PC-3 (cell line): ENCODE measurements at regions not wholly inside any gene's neighbourhood (a gene's known extent, or its start where the extent isn't known, plus 50 kb on each side); places are given as distances from the start of the nearest gene placed in this dataset.

Experiments used
- ATAC-seq: fragments of 200-7000 bp; cut with Tn5 transposase; 2 replicates; pipeline ENCODE4 v1.9.1; 2020; ENCODE audit warnings: mild to moderate bottlenecking, moderate library complexity
- BruUV-seq: library from RNA; stranded (reverse); fragments of 400-500 nt; replicated peaks from 2 replicates; lab custom pipeline; 2021; lab: Mats Ljungman, UMichigan
- CTCF ChIA-PET: fragments of 300-600 bp; sonication (Branson Sonifier 250); formaldehyde crosslinking; loops from one replicate; lab custom pipeline; 2022; ENCODE audit warnings: antibody characterized with exemption; lab: Charles Lee
- POLR2A ChIA-PET: fragments of 300-600 bp; sonication (Branson Sonifier 250); formaldehyde crosslinking; loops from one replicate; lab custom pipeline; 2022; ENCODE audit warnings: antibody characterized with exemption; ENCODE audit not compliant: unreplicated experiment; lab: Charles Lee
- DNase-seq: peaks from one replicate; pipeline ENCODE4 v3.0.0-alpha.2; 2015
- H2AFZ ChIP-seq: fragments of 300-600 bp; sonication (generic); 2 replicates; pipeline ENCODE4 v1.6.0; 2016; ENCODE audit warnings: antibody characterized with exemption, low read length
- H3F3A ChIP-seq: fragments of 300-600 bp; sonication (generic); one replicate; pipeline ENCODE4 v1.6.0; 2017; ENCODE audit warnings: antibody characterized with exemption, low read length, control low read depth, mild to moderate bottlenecking; ENCODE audit not compliant: unreplicated experiment
- H3K27ac ChIP-seq: fragments of 300-600 bp; sonication (generic); 2 replicates; pipeline ENCODE4 v1.5.1; 2016; ENCODE audit warnings: mild to moderate bottlenecking, low read length
- H3K27me3 ChIP-seq: fragments of 300-600 bp; sonication (generic); 2 replicates; pipeline ENCODE4 v1.6.1; 2016; ENCODE audit warnings: low read length, mixed read lengths
- H3K36me3 ChIP-seq: fragments of 300-600 bp; sonication (generic); 2 replicates; pipeline ENCODE4 v1.6.1; 2016; ENCODE audit warnings: low read depth, mixed run types, low read length, mixed read lengths
- H3K4me1 ChIP-seq: fragments of 300-600 bp; sonication (generic); 2 replicates; pipeline ENCODE4 v1.5.1; 2016; ENCODE audit warnings: low read length; ENCODE audit not compliant: insufficient read depth
- H3K4me2 ChIP-seq: fragments of 300-600 bp; sonication (generic); 2 replicates; pipeline ENCODE4 v1.6.0; 2016; ENCODE audit warnings: low read length
- H3K4me3 ChIP-seq: fragments of 300-600 bp; sonication (generic); 2 replicates; pipeline ENCODE4 v1.5.1; 2016; ENCODE audit warnings: mild to moderate bottlenecking, low read length, mixed read lengths
- H3K79me2 ChIP-seq: fragments of 300-600 bp; sonication (generic); 2 replicates; pipeline ENCODE4 v1.6.1; 2017; ENCODE audit warnings: low read length, mixed read lengths
- H3K9ac ChIP-seq: fragments of 300-600 bp; sonication (generic); 2 replicates; pipeline ENCODE4 v1.6.0; 2016; ENCODE audit warnings: mild to moderate bottlenecking, low read length
- H3K9me2 ChIP-seq: fragments of 300-600 bp; sonication (generic); replicated peaks from 2 replicates; pipeline ENCODE4 v1.6.1; 2016; ENCODE audit warnings: mixed run types, low read length, mixed read lengths
- H3K9me3 ChIP-seq: fragments of 300-600 bp; sonication (generic); 2 replicates; pipeline ENCODE4 v1.6.1; 2016; ENCODE audit warnings: low read length, mixed read lengths
- H4K20me1 ChIP-seq: fragments of 300-600 bp; sonication (generic); 2 replicates; pipeline ENCODE4 v1.6.1; 2016; ENCODE audit warnings: low read length, mixed read lengths
- EZH2 ChIP-seq: fragments of 300-600 bp; sonication (generic); IDR thresholded peaks from one replicate; pipeline ENCODE4 v1.6.1; 2017; ENCODE audit warnings: antibody characterized with exemption, mild to moderate bottlenecking, low read length; ENCODE audit not compliant: unreplicated experiment
- EZH2phosphoT487 ChIP-seq: fragments of 300-600 bp; sonication (generic); IDR thresholded peaks from 2 replicates; pipeline ENCODE4 v1.6.1; 2018; ENCODE audit warnings: mild to moderate bottlenecking, antibody characterized with exemption, low read length, borderline replicate concordance
- intact Hi-C: fragments of 100-400 bp; cut with micrococcal nuclease; formaldehyde crosslinking; loops from 2 replicates; pipeline ENCODE4 v1.9.0; 2023
- TF ChIP-seq, protein P1 (sequence below): fragments of 300-600 bp; sonication (generic); conservative IDR thresholded peaks from 2 replicates; pipeline ENCODE4 v1.5.1; 2017; ENCODE audit warnings: antibody characterized with exemption, low read depth, mild to moderate bottlenecking, low read length

DNA sequence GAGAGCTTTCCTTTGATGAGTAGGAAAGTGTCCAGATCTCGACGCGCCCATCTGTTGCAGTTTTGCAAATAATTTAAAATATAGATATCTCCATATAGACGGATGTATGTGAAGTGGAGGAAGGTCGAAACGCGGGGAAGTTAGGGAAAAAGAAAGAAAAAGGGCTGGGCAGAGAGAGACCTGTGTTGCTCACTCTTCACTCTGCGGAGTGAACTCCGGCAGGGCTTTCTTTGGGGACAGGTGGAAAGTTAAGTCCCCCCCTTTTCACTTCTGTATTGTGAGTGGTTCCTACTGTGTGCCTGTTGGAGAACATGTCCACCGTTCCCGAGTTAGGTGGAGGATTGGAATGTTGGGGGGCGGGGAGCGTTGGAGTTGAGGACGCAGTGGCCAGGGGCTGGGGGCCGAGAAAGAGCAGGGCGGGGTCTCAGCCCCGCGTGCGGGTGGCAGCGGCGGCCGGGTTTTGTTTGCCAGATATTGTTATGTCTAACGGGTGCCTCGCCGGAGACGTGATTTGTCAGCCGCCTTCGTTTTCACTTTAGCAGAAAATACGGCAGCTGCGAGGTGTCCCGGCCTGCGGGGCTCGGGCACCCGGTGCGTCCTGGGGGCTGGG, 145.1 kb upstream of the ZNF536 start:
- BruUV-seq, result no TSS peak
- intact Hi-C loops, result no loop called here

DNA sequence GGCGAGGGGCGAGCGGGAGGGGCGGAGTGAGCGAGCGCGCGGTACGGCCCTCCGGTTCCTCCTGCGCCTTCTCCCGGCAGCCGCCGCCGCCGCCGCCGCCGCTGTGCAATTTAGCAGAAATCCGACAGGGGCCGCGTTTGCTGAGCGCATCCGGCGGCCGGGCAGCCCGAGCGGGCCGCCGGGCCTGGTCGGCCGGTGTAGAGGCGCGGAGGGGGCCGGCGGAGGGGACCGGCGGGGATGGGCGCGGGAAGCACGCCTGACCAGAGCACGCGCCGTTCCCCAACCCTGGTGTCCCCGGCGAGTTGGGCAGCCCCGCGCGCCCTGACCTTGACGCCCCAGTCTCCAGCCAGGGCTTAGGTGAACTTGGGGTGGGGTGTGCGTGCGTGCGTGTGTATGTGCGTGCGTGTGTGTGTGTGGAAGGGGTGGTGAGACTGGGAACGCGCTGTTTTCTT, 144.5 kb upstream of the ZNF536 start:
- peaks cover 48% of the 10 kb centered on the region for H3K27me3 ChIP-seq
- H4K20me1 ChIP-seq, result no peaks in the 10 kb centered on the region
- intact Hi-C loops, result no loop called here
- no peaks in the 10 kb centered on the region for H3K9me3 ChIP-seq
- peak overlapping the region; percentile 84 for H3K4me2 ChIP-seq
- BruUV-seq, result no TSS peak
- ATAC-seq (peak; percentile 85), DNase-seq (peak; percentile 48)
- no peak for TF ChIP-seq EZH2phosphoT487
- TF ChIP-seq, protein P1, sequence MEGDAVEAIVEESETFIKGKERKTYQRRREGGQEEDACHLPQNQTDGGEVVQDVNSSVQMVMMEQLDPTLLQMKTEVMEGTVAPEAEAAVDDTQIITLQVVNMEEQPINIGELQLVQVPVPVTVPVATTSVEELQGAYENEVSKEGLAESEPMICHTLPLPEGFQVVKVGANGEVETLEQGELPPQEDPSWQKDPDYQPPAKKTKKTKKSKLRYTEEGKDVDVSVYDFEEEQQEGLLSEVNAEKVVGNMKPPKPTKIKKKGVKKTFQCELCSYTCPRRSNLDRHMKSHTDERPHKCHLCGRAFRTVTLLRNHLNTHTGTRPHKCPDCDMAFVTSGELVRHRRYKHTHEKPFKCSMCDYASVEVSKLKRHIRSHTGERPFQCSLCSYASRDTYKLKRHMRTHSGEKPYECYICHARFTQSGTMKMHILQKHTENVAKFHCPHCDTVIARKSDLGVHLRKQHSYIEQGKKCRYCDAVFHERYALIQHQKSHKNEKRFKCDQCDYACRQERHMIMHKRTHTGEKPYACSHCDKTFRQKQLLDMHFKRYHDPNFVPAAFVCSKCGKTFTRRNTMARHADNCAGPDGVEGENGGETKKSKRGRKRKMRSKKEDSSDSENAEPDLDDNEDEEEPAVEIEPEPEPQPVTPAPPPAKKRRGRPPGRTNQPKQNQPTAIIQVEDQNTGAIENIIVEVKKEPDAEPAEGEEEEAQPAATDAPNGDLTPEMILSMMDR, result peak; percentile 31; the same call in 1 of the 2 replicates
- H3K36me3 ChIP-seq, result no peaks in the 10 kb centered on the region
- H3K4me3 ChIP-seq, result peak overlapping the region; percentile 67
- POLR2A ChIA-PET, result no interaction called here
- no peak overlapping the region for H3K9ac ChIP-seq
- H3F3A ChIP-seq, result no peaks in the 10 kb centered on the region
- H3K79me2 ChIP-seq, result no peaks in the 10 kb centered on the region
- H2AFZ ChIP-seq, result peak overlapping the region; percentile 77; the same call in 1 of the 2 replicates
- no peaks in the 10 kb centered on the region for H3K9me2 ChIP-seq
- CTCF ChIA-PET, result no interaction called here
- H3K4me1 ChIP-seq, result no peaks in the 10 kb centered on the region
- H3K27ac ChIP-seq, result no peak overlapping the region

More for the DNA sequence above, 145.1 kb upstream of the ZNF536 start:
- DNase-seq (no peak), ATAC-seq (peak; percentile 29; the same call in 1 of the 2 replicates)
- no peaks in the 10 kb centered on the region for H3F3A ChIP-seq
- peaks cover 48% of the 10 kb centered on the region for H3K27me3 ChIP-seq
- no peaks in the 10 kb centered on the region for H3K79me2 ChIP-seq
- ChIA-PET CTCF (no interaction called here), POLR2A (no interaction called here)
- peak overlapping the region; percentile 84 for H3K4me2 ChIP-seq
- no peaks in the 10 kb centered on the region for H3K9me3 ChIP-seq
- H4K20me1 ChIP-seq, result no peaks in the 10 kb centered on the region
- no peaks in the 10 kb centered on the region for H3K4me1 ChIP-seq
- H3K9ac ChIP-seq, result no peak overlapping the region
- TF ChIP-seq EZH2, result no peak
- TF ChIP-seq EZH2phosphoT487, result no peak
- TF ChIP-seq, protein P1, result no peak
- H3K36me3 ChIP-seq, result no peaks in the 10 kb centered on the region
- H3K9me2 ChIP-seq, result no peaks in the 10 kb centered on the region
- H3K27ac ChIP-seq, result no peak overlapping the region
- H2AFZ ChIP-seq, result peak overlapping the region; percentile 77
- peak overlapping the region; percentile 67 for H3K4me3 ChIP-seq

DNA sequence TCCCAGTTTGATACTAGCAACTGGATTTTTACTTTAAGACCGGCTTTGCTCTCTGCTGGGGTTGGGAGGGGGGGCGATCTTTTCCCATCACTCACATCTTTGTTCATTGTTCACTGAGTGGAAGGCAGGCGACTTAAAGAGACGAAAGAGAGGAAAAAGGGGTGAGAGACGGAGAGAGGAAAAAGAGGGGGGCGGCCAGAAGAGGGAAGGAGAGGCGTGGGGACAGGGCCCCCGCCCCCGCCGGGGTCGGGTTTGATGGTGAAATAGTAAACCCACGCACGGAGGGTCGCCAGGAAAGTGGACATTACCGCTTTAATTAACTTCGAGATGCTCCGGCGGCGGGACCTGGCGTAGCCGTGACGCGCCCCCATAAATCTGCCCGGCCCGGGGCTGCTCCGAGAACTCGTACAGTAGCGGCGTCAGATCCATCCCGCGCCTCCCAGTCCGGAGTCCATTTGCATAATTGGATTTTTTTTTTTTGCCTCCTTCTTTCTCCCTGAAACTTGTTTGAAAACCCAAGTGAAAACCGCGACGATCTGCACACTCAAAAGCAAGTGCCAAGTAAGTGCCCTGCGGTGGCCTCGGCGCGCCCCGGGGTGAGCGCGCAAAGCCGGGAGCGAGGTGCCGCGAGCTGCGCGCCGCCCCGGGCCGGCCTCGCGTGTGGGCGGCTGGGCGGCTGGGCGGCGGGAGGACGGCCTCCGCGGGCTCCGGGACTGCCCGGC, 143.9 kb upstream of the ZNF536 start:
- H3F3A ChIP-seq, result no peaks in the 10 kb centered on the region
- no peaks in the 10 kb centered on the region for H4K20me1 ChIP-seq
- no peak for DNase-seq
- no peaks in the 10 kb centered on the region for H3K79me2 ChIP-seq
- ChIA-PET CTCF (no interaction called here), POLR2A (no interaction called here)
- intact Hi-C loops, result no loop called here
- no peak overlapping the region for H3K27ac ChIP-seq
- no peaks in the 10 kb centered on the region for H3K9me2 ChIP-seq
- H3K9me3 ChIP-seq, result no peaks in the 10 kb centered on the region
- peak overlapping the region; percentile 84 for H3K4me2 ChIP-seq
- H3K9ac ChIP-seq, result no peak overlapping the region
- H2AFZ ChIP-seq, result no peak overlapping the region
- BruUV-seq, result no TSS peak
- no peak for ATAC-seq
- peaks cover 48% of the 10 kb centered on the region for H3K27me3 ChIP-seq
- no peaks in the 10 kb centered on the region for H3K36me3 ChIP-seq
- TF ChIP-seq EZH2phosphoT487 (no peak), EZH2 (peak; percentile 26)
- no peaks in the 10 kb centered on the region for H3K4me1 ChIP-seq
- peak overlapping the region; percentile 67; the same call in 1 of the 2 replicates for H3K4me3 ChIP-seq
